ENCODE measurements at regions not wholly inside any gene's neighbourhood (a gene's known extent, or its start where the extent isn't known, plus 50 kb on each side); places are given as distances from the start of the nearest gene placed in this dataset.

DNA sequence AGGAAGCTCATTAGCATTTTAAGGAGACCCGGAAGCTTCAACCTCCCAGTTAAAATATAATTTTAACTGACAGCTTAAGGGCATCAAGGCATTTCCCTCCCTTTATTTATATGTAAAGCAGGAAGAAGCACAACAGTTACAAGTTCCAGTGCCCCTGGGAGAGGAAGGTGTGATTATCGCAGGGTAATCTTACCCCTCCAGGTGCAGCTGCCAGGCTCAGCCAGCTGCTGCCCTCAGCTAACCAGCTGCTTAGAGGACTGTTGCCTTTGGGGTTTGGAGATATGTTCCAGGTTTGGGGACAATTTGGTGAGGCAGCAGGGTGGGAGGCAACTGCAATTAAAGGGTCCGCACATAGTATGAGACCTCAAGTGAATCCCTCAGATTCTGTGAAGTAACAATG, 55.3 kb upstream of the SETBP1 start:
- no peak for DNase-seq

DNA sequence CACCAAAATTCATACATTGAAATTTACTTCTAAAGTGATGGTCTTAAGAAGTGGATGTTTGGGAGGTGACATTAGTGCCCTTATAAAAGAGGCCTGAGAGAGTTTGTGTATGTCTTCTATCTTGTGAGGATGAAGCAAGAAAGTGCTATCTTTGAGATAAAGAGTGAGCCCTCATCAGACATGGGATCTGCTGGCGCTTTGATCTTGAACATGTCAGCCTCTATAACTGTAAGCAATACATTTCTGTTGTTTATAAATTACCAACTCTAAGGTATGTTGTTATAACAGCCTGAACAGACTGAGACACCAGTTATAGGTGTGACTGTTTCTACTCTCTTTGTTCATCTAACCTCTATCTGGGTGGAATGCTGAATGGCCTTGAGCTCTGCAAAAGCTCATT, 54.5 kb upstream of the SETBP1 start:
- DNase-seq: no peak

DNA sequence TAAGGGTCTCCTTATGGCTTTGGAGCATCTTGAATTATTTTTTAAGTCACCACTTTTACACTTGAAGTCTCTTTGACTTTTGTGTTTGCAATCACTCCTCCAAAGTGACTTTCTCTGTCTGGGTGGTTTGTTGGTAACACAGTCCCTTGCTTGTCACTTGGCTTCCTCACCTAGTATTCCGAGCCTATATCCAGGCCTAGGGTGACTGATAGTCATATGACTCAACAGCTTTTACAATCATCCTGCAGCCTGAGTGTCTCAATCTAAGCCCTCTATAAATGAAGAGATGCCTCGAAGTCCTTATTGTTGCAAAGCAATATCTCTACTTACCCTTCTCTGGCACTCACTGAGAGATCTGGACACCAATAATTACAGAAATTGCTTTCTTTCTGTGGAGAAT, 53.9 kb upstream of the SETBP1 start:
- DNase-seq: no peak

DNA sequence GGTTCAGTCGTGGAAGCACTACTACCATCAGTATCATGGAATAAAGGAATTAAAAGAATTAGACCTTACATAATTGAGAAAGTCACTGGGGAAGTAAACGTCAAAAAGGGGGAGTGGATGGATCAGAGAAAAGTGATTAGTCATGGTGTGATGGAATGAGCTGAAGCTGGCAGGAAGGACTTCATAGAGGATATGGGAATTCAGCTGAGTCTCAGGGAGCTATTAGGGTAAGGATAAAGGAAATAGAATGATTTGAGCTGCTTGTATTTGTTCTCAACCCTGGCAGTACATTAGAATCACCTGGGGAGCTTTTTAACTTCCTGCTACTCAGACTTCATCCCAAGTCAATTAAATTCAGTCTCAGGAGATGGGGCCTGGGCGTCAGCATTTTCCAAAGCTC, 53.4 kb upstream of the SETBP1 start:
- DNase-seq: no peak

DNA sequence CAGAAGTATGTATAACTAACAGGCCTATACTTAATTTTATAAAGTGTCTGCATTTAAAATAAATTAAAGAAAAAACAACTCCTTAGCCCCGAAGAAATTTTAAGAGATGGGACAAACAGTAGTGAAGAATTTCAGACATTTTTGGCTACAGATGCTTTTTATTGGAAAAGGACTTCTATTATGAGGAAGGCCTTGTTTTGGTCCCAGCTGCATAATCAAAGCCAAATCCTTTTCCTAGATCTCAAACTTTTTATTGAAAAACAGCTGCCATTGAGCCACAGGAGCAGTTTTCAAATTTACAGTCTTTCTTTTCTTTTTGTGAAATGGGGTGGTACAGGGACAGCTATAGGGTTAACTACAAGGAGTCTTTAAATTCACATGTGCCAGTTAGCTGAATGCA, 51.3 kb upstream of the SETBP1 start:
- DNase-seq: no peak

DNA sequence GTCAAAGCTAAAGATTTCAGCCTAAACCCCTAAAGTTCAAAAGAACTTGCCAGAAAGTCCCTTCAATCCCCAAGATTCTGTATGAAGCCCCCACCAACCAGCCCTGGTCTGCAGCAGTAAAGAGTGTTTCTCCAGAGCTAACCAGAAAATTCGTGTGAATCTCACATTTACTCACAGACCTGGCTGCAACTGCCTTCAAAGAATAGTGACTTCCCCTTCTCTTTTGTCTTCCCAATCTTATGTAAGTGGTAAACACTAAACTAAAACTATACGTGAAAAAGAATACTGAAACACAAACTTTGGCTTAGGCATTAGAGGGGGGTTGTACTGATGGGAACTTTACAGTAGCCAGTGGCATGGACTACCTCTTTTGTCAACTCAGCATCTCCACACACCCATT, 50.6 kb upstream of the SETBP1 start:
- DNase-seq: no peak
